ENCODE measurements at regions not wholly inside any gene's neighbourhood (a gene's known extent, or its start where the extent isn't known, plus 50 kb on each side); places are given as distances from the start of the nearest gene placed in this dataset.

- in situ Hi-C loops (cut with MboI; ENCODE audit: low sequenced_read_pairs), result no loop called here
Observed at GRCh38 chr4:15130441-15130840, 128.2 kb downstream of the CPEB2 start.

- in situ Hi-C loops (cut with MboI; ENCODE audit: low sequenced_read_pairs), result no loop called here
Observed at GRCh38 chr4:15131551-15131950, 129.3 kb downstream of the CPEB2 start.

- in situ Hi-C loops (cut with MboI; ENCODE audit: low sequenced_read_pairs), result no loop called here
Observed at GRCh38 chr4:15132739-15133138, 130.5 kb downstream of the CPEB2 start.

GRCh38 chr4:15139599-15139998 lies 137.3 kb downstream of the CPEB2 start:
- in situ Hi-C loops (cut with MboI; ENCODE audit: low sequenced_read_pairs), result no loop called here

GRCh38 chr4:15142201-15142600 lies 139.9 kb downstream of the CPEB2 start:
- in situ Hi-C loops (cut with MboI; ENCODE audit: low sequenced_read_pairs), result no loop called here

- in situ Hi-C loops (cut with MboI; ENCODE audit: low sequenced_read_pairs), result no loop called here
Observed at GRCh38 chr4:15143551-15143950, 141.3 kb downstream of the CPEB2 start.

- in situ Hi-C loops (cut with MboI; ENCODE audit: low sequenced_read_pairs), result no loop called here
Observed at GRCh38 chr4:15144249-15144966, 142.1 kb downstream of the CPEB2 start.

GRCh38 chr4:15144967-15145295 lies 142.7 kb downstream of the CPEB2 start:
- in situ Hi-C loops (cut with MboI; ENCODE audit: low sequenced_read_pairs), result no loop called here

- in situ Hi-C loops (cut with MboI; ENCODE audit: low sequenced_read_pairs), result no loop called here
Observed at GRCh38 chr4:15145709-15146108, 143.4 kb downstream of the CPEB2 start.

- in situ Hi-C loops (cut with MboI; ENCODE audit: low sequenced_read_pairs), result no loop called here
Observed at GRCh38 chr4:15147714-15148113, 145.4 kb downstream of the CPEB2 start.

- in situ Hi-C loops (cut with MboI; ENCODE audit: low sequenced_read_pairs), result no loop called here
Observed at GRCh38 chr4:15148199-15148598, 145.9 kb downstream of the CPEB2 start.

- in situ Hi-C loops (cut with MboI; ENCODE audit: low sequenced_read_pairs), result no loop called here
Observed at GRCh38 chr4:15148691-15149090, 146.4 kb downstream of the CPEB2 start.

- in situ Hi-C loops (cut with MboI; ENCODE audit: low sequenced_read_pairs), result no loop called here
Observed at GRCh38 chr4:15149234-15149838, 147.1 kb downstream of the CPEB2 start.

GRCh38 chr4:15149839-15150592 lies 147.7 kb downstream of the CPEB2 start:
- in situ Hi-C loops (cut with MboI; ENCODE audit: low sequenced_read_pairs), result no loop called here

GRCh38 chr4:15150631-15151030 lies 148.3 kb downstream of the CPEB2 start:
- in situ Hi-C loops (cut with MboI; ENCODE audit: low sequenced_read_pairs), result no loop called here

- in situ Hi-C loops (cut with MboI; ENCODE audit: low sequenced_read_pairs), result no loop called here
Observed at GRCh38 chr4:15151033-15151432, 148.8 kb downstream of the CPEB2 start.

GRCh38 chr4:15153662-15154061 lies 151.4 kb downstream of the CPEB2 start:
- in situ Hi-C loops (cut with MboI; ENCODE audit: low sequenced_read_pairs), result no loop called here

GRCh38 chr4:15158406-15159091 lies 156.3 kb downstream of the CPEB2 start:
- in situ Hi-C loops (cut with MboI; ENCODE audit: low sequenced_read_pairs), result no loop called here

- in situ Hi-C loops (cut with MboI; ENCODE audit: low sequenced_read_pairs), result no loop called here
Observed at GRCh38 chr4:15159477-15160019, 157.3 kb downstream of the CPEB2 start.

- in situ Hi-C loops (cut with MboI; ENCODE audit: low sequenced_read_pairs), result no loop called here
Observed at GRCh38 chr4:15161439-15161838, 159.2 kb downstream of the CPEB2 start.

- in situ Hi-C loops (cut with MboI; ENCODE audit: low sequenced_read_pairs), result no loop called here
Observed at GRCh38 chr4:15162046-15162445, 159.8 kb downstream of the CPEB2 start.
